Heart left ventricle (tissue), 13 donors: ENCODE measurements at regions not wholly inside any gene's neighbourhood (a gene's known extent, or its start where the extent isn't known, plus 50 kb on each side); places are given as distances from the start of the nearest gene placed in this dataset.

Source experiments
- CTCF ChIP-seq, 12 donors: fragments of 200-600 bp; sonication (generic) in 4 of 12; IDR thresholded peaks; one replicate each; pipeline versions ENCODE4 v1.5.0 to v1.8.0; 2018 to 2022; ENCODE audit warnings: antibody characterized with exemption in 12 of 12, mild to moderate bottlenecking in 5 of 12
- POLR2A ChIP-seq, 2 donors: fragments of 450-650 bp; IDR thresholded peaks; one replicate each; pipeline ENCODE4 v1.6.1; 2017; ENCODE audit warnings: antibody characterized with exemption in 2 of 2, mild to moderate bottlenecking in 2 of 2, moderate library complexity in 2 of 2
- donor health status: ischemic (EF 13 %, LVEDD 7.1; RV severe dilation, severe dysfunction).
- donor health status: DM: no; HTN: yes; CAD: no.
- donor health status: DM: no; HTN: no; CAD: no.
- donor health status: ischemic (EF 25% LVEDD 6.9; RV normal size, moderate dysfunction).
- donor health status: ischemic (EF 25% LVEDD 5.7; RV mildly dilated, moderate dysfunction).
- donor health status: ischemic (EF 35%, LVEDD 5.7; RV mildly dilated, moderate dysfunction).
- donor health status: nonischemic (EF 11% LVEDD 7.7; RV severe dilation, severe dysfunction).
- donor health status: DM: yes; HTN: yes; CAD: no.
- donor health status: PGD.
- donor health status: ischemic (EF 29% LVEDD 5.4; RV normal size, mild dysfunction).
- donor health status: nonischemic (EF 23%, LVEDD 6.1; RV moderate dilation, normal function).

GRCh38 chr19:32164384-32164992 lies 180.9 kb upstream of the ZNF507 start:
- no peak for TF ChIP-seq CTCF (IDR thresholded peaks at IDR 0.05)
- TF ChIP-seq POLR2A (IDR thresholded peaks at IDR 0.05), result no peak
